ENCODE measurements at regions not wholly inside any gene's neighbourhood (a gene's known extent, or its start where the extent isn't known, plus 50 kb on each side); places are given as distances from the start of the nearest gene placed in this dataset.

GRCh38 chr5:3531320-3531986 is 64.2 kb upstream of the IRX1 start:
- no peak for TF ChIP-seq CTCF (IDR thresholded peaks at IDR 0.05)
- TF ChIP-seq POLR2A (IDR thresholded peaks at IDR 0.05): no peak

Measured in lower leg skin (tissue), 3 donors.